Kidney epithelial cell (primary cell): ENCODE measurements at regions not wholly inside any gene's neighbourhood (a gene's known extent, or its start where the extent isn't known, plus 50 kb on each side); places are given as distances from the start of the nearest gene placed in this dataset.

ENCODE experiments used
- DNase-seq: peaks from one replicate; pipeline ENCODE4 v3.0.0-alpha.2; 2010; ENCODE audit warnings: low read depth
- H3K27me3 ChIP-seq: 2 replicates; pipeline ENCODE4 v1.6.0; 2011; ENCODE audit warnings: low read length; ENCODE audit not compliant: control insufficient read depth, insufficient read depth
- H3K36me3 ChIP-seq: 2 replicates; pipeline ENCODE4 v1.5.1; 2011; ENCODE audit warnings: low read length; ENCODE audit not compliant: control insufficient read depth, insufficient read depth
- H3K4me3 ChIP-seq: 2 replicates; pipeline ENCODE4 v1.5.1; 2011; ENCODE audit warnings: low read depth, mild to moderate bottlenecking, control low read depth, low read length
- TF ChIP-seq, protein P1 (sequence below): IDR thresholded peaks from 2 replicates; pipeline ENCODE4 v1.5.1; 2011; ENCODE audit warnings: mild to moderate bottlenecking, moderate library complexity, low read length, control low read depth, inconsistent platforms; ENCODE audit not compliant: insufficient read depth, poor library complexity, severe bottlenecking

DNA sequence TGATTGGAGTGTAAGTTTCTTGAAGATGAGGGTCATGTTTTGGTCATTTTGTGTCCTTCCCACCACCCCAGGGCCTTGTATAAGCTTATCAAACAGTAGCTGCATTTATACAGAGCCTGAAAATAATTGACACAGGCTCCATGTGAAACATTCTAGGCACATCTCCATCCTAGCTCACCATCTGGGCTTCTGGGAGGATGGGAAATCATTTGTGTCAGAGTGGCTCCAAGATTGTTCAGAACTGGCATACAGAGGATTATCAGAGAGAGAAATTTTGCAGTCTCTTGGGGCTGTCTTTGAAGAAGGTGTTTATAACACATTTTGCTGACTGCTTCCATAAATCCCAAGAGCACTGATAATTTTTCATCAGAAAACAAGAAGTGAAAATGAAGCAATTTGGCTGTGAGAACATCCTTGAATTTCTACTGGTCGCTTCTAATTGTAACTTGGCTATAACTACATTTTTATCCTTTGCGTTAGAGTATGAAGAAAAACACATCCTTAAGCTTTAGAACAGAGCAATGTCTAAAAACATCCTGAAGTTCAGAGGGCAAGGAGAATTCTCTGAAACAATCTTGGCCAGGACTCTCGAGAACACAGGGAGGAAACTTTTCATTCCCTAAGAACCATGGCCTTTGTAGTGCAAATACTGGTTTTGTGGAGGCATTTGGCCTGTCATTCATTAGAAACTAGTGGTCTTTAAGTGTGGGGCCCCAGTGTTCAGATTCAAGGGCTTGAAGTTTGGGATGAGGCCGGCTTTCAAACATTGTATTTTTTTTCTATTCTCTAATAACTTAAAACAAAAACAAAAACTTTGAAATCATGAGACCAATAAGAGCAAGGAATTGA is 151.1 kb downstream of the DACT1 start:
- Histone ChIP-seq H3K27me3 (no peaks in the 10 kb centered on the region), H3K4me3 (no peak overlapping the region), H3K36me3 (no peaks in the 10 kb centered on the region)
- no peak for DNase-seq
- TF ChIP-seq, protein P1, sequence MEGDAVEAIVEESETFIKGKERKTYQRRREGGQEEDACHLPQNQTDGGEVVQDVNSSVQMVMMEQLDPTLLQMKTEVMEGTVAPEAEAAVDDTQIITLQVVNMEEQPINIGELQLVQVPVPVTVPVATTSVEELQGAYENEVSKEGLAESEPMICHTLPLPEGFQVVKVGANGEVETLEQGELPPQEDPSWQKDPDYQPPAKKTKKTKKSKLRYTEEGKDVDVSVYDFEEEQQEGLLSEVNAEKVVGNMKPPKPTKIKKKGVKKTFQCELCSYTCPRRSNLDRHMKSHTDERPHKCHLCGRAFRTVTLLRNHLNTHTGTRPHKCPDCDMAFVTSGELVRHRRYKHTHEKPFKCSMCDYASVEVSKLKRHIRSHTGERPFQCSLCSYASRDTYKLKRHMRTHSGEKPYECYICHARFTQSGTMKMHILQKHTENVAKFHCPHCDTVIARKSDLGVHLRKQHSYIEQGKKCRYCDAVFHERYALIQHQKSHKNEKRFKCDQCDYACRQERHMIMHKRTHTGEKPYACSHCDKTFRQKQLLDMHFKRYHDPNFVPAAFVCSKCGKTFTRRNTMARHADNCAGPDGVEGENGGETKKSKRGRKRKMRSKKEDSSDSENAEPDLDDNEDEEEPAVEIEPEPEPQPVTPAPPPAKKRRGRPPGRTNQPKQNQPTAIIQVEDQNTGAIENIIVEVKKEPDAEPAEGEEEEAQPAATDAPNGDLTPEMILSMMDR = no peak

DNA sequence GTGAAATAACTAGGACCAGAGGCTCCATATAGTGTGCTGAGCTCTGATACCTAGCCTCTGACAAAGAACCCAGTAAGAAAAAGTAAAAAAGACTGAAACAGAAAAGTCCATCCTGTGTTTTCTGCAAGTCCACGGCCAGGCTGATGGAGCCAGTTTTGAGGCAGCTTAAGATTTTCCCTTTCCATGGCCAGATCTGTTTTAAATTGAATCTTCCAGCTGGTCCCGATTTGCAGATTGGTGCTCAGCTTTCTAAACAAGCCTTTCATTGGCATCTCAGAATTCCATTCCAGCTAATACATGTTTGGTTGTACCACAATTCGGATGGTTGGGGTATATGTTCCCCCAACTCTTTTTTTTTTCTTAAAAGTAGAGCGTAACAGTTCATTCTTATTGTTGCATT is 152.0 kb downstream of the DACT1 start:
- TF ChIP-seq, protein P1 = no peak
- DNase-seq = no peak
- Histone ChIP-seq H3K4me3 (no peak overlapping the region), H3K27me3 (no peaks in the 10 kb centered on the region), H3K36me3 (no peaks in the 10 kb centered on the region)

DNA sequence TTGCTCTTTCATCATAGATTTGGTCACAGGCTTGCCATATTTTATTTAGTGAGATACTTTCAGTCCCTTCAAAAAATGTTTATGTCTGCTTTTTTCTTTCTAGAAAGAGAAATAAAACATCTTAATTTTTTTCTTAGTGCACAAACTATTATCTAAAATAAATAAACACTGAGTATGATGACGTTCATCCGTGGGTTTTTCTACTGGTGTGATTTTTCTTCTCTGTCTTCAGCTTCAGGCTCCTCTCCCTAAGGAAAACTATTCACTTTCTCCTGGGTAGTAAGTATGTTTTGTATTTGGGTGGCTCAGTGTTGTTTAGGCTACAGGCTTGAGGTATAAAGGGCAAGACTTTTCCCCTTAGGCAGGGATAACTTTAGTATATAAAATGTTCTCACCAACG is 154.7 kb downstream of the DACT1 start:
- H3K36me3 ChIP-seq = no peaks in the 10 kb centered on the region
- no peak for DNase-seq
- H3K4me3 ChIP-seq = no peak overlapping the region
- no peaks in the 10 kb centered on the region for H3K27me3 ChIP-seq
- TF ChIP-seq, protein P1 = no peak

DNA sequence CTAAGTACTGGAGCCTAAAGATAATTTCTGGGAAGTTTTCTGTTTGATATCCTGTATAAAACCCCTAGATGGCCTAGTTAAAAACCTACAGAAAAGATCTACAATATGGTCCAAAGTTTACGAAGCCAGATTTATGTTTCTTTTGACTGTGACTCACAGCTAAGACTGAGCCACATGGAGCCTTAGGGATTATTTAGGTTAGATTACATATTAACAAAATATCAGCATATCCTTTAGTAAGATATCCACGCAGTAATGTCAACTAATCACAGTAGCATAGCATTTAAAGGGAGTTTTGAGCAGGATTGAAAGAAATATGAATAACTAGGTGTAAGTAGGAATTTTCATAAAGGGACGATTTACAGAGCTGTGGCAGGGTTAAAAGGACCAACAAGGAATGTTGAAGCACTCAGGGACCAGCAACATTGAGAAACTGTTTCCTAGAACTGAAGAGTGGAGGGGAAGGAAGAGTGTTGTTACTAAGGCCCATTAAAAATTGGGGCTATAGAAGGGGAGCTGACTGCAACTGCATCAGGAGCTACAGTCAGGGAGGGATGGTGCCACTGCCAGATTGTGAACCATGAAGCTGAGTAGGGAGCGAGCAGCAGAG is 155.5 kb downstream of the DACT1 start:
- TF ChIP-seq, protein P1 = no peak
- DNase-seq = no peak
- H3K4me3 ChIP-seq = no peak overlapping the region
- H3K27me3 ChIP-seq = no peaks in the 10 kb centered on the region
- H3K36me3 ChIP-seq = no peaks in the 10 kb centered on the region

DNA sequence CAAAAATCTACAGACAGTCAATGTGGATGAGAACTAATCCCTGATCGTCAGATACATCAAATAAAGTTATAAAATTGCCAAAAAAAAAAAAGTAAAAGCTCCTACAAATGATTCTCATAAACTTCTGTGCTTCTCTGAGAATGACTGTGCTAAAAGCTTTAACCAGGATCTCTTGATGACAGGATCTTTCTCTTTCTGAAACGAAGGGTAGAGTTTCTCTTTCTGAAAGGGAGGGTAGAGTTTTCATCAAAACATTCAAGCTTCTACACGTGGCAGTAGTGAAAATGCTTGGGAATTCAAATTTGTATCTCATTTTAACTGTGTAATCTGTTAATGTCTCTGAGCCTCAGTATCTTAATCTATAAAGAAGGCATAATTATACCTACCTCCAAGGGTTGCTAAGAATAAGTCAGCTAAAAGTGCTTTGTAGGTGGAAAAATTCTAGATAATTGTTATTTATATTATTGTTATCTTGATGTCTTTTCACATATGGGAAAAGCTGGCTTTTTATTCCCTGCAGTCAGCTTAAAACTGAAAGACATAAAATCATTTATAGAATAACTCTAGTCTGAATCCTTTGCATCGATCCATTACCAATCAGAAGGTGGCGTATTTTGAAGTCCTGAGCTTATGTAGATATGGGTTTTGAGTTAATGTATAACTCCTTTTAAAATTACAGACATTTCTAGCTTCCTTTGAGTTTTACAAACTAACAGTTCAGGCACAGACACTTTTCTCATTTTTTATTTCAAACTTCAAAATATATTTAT is 157.4 kb downstream of the DACT1 start:
- Histone ChIP-seq H3K27me3 (no peaks in the 10 kb centered on the region), H3K36me3 (no peaks in the 10 kb centered on the region), H3K4me3 (no peak overlapping the region)
- TF ChIP-seq, protein P1 = no peak
- no peak for DNase-seq
